CD1c-positive myeloid dendritic cell (primary cell): ENCODE measurements at regions not wholly inside any gene's neighbourhood (a gene's known extent, or its start where the extent isn't known, plus 50 kb on each side); places are given as distances from the start of the nearest gene placed in this dataset.
"Not testable (repeated sequence)": the region's sequence is repeated elsewhere in the genome, so short reads cannot be mapped to it uniquely, and the experiment has no call there.

ENCODE experiments used
- DNase-seq: peaks from one replicate; pipeline ENCODE4 v3.0.0-alpha.2; 2016; ENCODE audit errors: extremely low spot score

DNA sequence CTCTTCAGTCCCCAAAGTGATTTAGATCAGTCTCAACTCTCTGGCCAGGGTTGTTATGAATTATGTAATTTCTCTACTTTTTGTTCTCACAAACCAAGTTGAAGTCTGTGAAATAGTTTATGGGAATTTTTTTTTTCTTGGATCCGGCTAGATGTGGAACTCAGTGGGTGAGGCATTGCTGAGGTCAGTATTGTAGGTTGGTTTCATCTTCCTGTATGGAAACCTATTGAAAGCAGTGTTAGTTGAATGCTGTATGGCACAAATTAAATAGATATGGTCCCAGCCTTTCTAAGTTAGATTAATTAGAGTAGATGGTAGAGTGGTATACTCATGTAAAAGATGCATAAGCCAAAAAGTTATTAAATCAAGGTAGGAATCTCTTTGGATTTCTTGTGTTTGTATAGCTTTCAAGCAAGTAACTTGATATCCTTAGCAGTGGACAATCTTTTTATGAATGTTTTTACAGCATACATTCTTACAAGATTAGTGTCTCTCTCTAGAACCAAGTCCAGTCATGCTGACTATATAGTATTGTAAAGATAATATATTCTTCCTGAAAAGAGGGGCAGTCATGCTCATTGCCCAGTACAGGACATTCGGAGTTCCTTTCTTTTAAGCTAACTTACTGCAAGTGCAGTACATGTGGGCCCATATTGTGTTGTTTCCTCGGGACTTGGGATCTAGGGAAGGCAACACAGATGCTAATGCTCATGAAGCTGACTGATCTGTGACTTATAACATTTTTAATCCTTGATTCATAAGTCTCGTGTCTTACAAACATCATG, 2541.1 kb downstream of the PCDH9 start:
- no peak for DNase-seq

DNA sequence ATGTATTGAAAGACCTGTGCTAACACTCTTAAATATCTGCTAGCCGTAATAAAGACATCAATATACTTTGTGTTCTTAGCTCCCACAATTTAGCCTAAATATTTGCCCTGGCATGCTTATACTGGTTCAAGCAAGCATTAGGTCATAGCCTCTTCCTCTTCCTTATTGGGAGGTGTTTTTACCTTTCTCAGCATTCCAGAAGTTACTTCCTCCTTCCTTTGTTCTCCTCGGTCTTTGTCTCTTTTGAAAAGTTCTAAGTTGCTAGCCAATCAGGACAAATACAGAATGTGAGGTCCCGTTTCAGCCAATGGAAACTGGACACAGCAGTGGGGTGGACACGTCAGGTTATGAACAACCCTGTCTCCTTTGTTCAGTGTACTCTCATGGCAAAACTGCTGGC, 2543.6 kb downstream of the PCDH9 start:
- DNase-seq = not testable (repeated sequence)

DNA sequence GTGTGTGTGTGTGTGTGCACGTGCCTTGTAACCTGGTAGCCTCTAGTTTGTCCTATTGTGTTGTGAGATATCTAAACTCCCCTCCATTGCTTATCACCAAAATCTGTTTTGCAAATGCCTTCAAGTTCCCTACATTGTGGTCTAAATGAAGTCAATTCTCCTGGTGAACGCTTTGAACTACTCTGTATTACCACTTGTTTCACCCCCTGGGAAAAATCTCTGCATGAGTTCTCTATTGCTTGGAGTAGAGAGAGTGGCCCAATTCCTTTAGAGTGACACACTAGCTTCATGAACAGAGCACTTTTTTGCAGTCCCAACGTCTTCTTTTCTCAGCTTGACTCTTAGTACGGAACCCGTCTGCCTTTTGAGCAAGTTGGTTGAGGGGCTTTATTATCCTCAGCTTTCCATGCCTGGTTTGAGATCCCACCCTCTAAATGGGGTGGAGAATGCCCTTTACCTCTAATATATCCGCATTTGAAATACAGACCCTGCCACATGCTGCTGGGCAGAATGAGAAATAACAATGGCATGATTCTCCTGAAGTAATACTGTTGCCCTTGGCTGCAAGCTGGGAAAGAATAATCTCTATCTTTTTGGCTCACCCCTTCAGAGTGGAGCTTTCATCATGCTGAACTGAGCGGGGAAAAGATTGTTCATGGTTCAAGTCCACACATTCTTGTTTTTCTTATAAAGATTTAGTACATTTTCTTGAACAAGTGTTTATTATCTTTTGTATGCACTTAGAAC, 2545.3 kb downstream of the PCDH9 start:
- no peak for DNase-seq

DNA sequence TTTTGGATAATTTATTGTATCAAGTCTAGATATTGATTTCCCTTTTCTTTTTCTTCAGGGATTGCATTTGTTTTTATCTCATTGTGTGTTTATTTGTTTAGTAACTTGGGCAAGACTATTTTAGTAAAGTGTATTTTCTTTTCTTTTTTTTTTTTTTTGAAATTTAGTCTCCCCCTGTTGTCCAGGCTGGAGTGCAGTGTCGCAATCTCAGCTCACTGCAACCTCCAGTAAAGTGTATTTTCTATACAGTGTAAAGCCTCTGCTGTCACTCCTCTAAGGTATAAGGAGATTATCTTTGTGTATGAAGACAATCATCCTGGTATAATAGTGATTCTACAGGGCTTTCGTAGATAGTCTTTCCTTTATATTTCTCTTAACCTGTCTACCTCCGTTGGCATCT, 2546.0 kb downstream of the PCDH9 start:
- DNase-seq = no peak

DNA sequence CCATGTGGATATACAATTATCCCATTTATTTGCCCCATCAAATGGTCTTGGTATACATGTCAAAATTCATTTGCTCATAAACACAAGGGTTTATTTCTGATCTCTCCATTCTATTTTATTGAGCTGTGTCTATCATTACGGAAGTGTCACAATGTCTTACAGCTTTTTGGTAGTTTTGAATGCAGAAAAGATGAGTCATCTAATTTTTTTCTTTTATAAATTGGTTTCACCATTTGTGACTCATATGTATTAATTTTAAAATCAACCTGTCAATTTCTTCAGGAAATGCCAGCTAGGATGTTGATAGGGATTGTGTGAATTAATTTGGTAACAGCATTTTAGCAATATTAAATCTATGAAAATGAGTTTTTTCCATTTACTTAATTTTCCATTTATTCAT, 2549.4 kb downstream of the PCDH9 start:
- no peak for DNase-seq

DNA sequence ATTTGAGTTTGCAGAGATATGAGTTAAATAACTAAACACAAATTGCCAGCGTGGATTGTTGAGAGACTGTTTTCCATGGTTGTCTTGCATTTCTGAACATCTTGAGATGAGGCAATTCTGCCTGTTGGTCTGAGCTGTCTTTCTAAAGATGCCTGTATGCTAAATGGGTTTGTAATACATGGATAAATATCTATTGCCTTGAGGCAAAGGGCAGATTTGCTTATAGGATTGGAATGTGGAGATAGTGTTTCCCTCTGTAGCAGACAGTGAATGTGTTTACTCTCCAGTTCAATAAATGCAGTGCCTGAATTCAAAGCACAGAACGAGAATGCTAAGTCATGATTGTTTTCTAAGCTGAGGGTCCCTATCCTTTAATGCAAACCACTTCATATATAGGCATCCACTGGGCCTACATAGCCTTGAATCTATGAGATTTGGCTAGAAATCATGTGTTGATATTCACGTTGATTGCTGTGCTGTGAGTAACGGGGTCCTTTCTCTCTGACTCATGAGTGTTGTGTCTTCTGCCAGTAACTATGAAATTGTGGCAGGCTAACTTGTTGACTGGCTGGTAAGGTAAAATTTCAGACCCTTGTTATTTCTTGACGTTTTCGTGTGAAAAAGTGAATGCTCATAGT, 2554.8 kb downstream of the PCDH9 start:
- no peak for DNase-seq

DNA sequence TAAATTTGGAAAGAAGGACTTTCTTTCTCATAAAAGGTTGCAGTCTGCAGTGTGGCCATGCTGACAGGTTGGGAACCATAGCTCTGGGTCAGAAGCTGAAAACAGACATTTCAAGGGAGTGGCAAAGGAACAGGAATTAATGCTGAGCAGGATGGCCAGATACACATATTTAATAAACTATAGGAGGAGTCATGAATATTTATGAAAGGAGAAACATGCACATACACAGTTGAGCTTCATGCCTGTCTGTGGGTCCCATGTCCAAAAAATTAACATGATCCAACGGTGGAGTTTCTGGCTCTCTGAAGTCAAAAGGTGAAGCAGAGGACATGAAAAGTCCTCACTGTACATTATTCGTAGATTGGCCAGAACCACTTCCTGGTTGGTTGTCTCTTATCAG, 2556.0 kb downstream of the PCDH9 start:
- DNase-seq = no peak

DNA sequence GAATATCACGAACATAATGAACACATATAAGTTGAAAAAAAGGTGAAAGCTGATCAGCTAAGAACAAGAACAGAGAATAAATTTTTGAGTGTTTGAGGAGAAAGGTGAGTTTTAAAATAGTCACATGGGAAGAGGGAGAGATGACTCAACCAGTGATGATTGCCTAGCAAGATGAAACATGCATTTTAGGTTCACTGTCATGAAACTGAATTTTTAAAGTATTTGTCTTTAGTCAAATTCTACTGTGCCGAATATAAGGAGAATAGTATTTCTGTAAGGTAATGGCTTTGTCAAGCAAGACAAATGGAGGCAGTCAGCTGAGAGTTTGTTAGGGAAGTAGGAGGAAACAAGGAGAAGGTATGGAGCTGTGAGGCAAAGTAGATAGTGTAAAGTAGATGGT, 2557.4 kb downstream of the PCDH9 start:
- no peak for DNase-seq

DNA sequence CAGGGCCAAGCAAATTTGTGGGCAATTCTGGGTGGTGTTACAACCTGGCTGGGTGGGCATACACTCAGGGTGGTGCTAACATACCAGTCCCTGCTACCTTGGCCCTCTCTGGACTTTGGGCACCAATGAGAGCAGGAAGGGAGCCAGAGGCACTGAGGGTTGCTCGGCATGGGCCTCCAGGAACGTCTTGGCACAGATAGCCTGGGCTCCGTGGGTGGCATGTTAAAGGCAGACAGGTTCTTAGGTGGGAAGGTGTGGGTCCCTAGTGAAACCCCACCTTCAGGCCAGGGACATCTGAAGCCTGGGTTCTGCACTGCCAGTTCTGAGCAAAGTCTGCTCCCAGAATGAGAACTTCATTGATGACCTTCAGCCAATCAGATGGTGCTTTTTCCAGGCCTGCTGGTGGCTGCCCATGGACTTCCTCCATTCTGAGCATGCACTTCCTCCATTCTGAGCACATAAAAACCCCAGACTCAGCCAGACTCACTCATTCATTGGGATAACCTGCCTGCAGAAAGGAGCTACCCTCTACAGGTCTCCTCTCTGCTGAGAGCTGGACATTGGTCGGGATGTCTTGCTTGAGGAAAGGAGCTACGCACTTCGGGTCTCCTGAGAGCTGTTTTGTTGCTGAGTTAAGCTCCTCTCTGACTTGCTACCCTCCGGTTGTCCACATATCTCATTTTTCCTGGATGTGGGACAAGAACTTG, 2567.1 kb downstream of the PCDH9 start:
- DNase-seq = no peak

DNA sequence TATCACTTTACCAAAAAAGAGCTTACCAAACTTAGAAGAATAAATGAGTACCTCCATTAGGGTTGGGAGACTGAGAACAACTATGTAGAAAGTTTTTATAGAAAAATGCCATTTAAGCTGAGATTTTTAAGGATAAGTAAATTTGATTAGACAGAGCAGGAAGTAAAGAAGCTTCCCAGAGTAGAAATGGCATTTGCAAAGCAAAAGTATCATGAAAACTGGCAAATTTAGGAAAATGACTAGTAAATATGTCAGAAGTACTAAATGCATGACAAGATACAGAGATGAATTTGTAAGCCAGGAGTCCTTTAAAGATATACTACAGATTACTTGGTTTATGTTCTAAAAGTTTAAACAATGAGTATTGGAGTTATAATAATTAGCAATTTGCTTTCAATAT, 2581.8 kb downstream of the PCDH9 start:
- no peak for DNase-seq

DNA sequence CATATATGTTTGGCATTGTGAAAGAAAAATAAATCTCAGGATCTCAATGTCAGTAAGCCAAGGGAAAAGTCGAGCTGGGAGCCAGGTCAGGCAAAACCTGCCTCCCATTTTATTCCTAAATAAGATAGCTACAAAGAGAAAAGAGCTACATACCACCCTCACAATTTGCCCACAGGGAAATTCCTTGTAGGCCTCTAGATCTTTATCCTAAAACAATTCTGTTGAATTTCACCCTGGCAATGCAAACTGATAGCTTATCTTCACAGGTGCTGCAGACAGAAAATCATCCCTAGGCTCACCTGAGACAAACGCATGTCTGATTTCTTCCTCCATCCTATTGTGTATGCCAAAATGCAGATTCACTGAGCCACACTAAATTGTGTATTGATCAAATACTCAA, 2587.1 kb downstream of the PCDH9 start:
- no peak for DNase-seq

DNA sequence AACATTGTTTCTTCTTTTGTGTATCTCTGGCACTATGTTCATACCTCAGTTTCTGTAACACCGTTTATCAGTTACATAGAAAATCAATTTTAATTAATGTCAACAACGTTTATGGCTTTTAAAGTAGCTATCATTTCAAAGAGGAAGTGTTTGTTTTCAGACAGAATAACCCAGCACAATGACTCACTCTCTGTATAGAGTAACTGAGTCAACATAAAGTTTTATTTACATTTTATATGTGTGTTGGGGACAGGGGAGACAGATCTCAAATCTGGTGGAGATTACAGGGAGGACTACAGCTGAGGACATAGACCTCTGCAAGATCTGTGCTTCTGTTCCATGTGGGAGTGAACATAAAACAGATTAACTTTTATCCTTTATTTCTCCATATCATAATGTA, 2590.1 kb downstream of the PCDH9 start:
- DNase-seq = no peak

DNA sequence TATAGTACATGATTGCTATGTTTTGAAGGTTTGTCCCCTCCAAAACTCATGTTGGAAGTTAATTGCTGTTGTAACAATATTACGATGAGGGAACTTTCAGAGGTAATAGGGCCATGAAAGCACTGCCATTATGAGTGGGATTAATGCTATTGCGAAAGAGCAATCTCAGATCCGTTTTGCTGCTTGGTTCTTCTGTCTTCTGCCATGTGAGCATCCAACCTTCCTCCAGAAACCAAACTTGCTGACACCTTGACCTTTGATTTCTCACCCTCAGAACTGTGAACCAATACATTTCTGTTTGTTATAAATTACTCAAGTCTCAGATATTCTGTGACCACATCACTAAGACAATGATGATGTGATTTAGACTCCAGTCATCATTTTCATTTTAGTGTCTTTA, 2590.9 kb downstream of the PCDH9 start:
- DNase-seq = no peak

DNA sequence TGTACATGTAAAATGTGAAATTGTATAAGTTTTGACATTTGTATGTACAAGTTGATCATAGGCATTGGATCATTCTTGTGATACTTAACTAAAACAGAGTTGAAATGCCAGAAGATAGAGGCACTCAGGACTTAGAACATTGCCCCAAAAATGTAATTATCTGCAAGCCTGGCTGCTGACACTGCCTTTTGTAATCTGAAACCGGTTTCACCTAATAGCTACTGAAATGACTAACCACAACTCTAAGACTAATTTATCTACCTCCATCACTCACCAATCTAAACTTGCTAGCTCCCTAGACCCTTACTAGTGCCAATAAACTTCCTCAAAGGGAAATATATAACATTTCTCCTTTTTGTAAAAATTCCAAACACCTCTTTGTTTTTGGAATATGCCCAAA, 2596.2 kb downstream of the PCDH9 start:
- no peak for DNase-seq

DNA sequence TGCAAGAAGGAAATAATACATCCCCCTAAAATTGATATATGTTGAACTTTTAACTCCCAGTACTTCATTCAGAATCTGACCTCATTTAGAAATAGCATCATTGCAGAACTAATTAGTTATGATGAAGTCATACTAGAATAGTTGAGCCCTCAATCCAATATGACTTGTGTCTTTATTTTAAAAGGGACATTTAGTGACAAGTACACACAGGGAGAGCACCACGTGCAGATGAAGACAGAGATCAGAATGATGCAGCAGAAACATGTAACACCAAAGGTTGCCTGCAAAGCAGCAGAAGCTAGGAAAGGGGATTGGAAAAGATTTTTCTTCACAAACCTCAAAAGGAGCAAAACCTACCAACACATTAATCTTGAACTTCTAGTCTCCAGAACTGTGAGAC, 2602.5 kb downstream of the PCDH9 start:
- DNase-seq = no peak

DNA sequence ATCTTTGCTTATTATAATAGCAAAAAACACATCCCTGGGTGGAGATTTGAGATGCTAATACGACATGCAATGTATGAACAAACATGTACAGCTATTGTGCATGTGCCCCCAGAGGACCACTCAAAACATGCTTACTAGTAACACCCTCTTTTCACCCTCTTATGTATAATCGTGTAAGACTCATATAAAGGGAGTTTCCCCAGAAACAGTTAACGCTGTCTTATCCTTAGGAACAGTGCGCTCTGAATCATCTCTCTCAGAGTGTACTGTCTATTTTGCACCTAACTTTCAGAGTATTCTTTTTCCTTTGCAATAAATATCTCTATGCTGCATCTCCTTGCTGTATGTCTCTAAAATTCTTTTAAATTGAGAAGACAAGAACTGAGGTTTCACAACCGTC, 2604.0 kb downstream of the PCDH9 start:
- DNase-seq = no peak

DNA sequence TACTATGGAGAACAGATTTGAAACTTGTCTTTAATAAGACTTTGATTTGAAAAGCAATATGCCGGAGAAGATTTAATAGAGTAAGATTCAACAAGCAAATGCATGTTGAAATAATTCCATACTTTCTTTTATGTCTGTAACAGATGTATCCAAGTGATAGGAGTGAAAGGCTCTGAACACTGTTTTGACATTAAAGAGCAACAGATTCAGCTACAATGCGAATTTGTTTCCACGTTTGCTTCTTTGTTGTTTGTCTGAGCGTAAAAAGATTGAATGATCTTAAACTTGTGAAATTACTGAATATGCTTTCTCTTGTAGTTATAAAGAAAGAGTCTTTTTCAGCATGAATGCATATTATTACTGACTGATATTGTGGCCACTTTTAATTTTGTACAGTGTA, 2612.9 kb downstream of the PCDH9 start:
- no peak for DNase-seq

DNA sequence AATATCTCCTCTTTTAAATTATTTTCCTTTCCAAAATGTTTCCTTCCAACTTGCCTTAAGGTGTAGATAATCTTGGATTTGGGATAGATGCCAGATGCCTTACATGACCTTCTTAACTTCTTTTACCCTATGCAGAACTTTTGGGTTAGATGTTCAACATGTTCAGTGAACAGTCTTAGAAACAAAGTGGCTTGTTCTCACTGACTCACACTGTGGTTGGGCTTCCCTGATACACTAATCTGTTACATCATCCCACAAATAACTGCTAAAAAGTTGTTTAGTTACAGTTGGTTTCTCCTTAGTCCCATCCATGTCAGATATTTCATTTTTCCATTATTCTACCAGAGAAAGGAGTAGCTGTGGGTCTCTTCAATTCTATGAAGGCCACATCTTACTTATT, 2638.2 kb downstream of the PCDH9 start:
- no peak for DNase-seq

DNA sequence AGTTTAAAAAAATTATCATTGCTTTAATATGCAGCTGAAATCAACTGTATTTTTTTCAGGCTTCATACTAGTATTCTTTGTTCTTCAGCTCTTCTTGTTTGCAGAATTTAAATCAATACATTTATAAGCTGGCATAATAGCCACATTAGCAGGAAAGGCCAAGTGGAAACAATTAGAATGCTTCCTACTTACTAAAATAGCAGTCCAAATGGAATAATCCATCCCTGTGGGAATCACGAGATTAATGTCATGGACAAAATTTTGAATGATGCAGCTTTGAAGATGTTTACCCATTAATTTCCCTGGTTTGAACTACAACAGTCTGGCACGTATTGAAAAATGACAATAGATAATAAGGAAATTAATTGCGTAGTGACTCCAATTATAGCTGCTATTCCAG, 2650.8 kb downstream of the PCDH9 start:
- no peak for DNase-seq

DNA sequence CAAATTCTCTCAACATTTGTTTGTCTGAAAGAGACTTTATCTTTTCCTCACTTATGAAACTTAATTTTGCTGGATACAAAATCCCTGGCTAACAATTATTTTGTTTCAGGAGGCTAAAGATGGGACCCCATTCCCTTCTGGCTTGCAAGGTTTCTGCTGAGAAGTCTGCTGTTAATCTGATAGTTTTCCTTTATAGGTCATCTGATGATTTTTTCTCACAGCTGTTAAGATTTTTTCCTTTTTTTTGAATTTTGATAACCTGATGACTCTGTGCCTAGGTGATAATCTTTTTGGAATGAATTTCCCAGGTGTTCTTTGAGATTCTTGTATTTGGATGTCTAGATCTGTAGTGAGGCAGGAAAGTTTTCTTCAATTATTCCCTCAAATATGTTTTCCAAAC, 2661.4 kb downstream of the PCDH9 start:
- no peak for DNase-seq

DNA sequence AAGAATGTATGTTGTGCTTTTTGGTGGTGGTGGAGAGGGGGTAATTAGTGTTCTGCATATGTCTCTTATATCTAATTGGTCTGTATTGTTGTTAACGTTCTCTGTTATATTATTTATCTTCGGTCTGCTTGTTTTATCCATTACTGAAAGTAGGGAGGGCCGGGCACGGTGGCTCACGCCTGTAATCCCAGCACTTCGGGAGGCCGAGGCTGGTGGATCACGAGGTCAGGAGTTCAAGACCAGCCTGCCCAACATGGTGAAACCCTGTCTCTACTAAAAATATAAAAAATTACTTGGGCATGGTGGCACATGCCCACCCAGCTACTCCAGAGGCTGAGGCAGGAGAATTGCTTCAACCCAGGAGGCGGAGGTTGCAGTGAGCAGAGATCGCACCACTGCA, 2672.1 kb downstream of the PCDH9 start:
- DNase-seq = not testable (repeated sequence)

DNA sequence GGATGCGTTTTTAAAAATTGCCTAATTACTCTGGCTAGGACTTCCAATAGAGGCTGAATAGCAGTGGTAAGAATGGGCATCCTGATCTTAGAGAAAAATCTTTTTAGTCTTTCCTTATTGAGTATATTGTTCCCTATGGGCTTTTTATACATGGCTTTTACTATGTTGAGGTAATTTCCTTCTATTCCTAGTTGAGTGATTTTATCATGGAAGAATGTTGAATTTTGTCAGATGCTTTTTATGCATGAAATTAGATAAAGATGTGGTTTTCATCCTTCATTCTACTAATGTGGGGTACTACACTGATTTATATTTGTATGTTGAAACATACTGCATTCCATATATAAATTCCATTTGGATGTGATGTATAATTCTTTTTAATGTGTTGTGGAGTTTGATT, 2673.8 kb downstream of the PCDH9 start:
- DNase-seq = no peak
